Mammary epithelial cell (primary cell): ENCODE measurements at regions not wholly inside any gene's neighbourhood (a gene's known extent, or its start where the extent isn't known, plus 50 kb on each side); places are given as distances from the start of the nearest gene placed in this dataset.

Experiments used
- EZH2 ChIP-seq: IDR thresholded peaks from 2 replicates; pipeline ENCODE4 v1.6.1; 2012; ENCODE audit warnings: low read length, inconsistent platforms, borderline replicate concordance
- TF ChIP-seq, protein P1 (sequence below), 2 donors: IDR thresholded peaks in 1 of 2; conservative IDR thresholded peaks in 1 of 2; 2 replicates each; pipeline ENCODE4 v1.5.1; 2011 to 2012; ENCODE audit warnings: inconsistent platforms in 2 of 2, low read length in 2 of 2, mild to moderate bottlenecking in 2 of 2, control low read depth in 1 of 2, low read depth in 1 of 2; ENCODE audit not compliant: insufficient read depth in 1 of 2; ENCODE audit errors: extremely low read depth in 1 of 2

DNA sequence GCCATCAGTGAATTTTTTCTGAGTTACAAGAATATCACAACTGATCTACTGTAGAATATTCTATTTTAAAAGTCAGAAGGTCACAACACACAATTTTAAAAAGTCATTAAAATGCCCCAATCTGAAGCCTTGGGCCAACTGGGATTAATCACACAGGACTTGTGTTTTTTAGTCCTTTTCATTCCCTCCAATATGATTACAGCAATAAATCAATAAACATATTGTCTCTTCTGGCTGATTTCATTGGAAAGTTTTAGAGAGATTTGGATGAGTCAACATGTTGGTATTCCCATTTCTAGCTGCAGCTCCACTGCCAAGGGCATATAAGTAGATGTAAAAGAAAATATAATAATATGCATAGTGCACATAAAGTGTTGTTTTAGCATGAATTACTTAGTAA is 85.8 kb downstream of the NIBAN1 start:
- TF ChIP-seq, protein P1, sequence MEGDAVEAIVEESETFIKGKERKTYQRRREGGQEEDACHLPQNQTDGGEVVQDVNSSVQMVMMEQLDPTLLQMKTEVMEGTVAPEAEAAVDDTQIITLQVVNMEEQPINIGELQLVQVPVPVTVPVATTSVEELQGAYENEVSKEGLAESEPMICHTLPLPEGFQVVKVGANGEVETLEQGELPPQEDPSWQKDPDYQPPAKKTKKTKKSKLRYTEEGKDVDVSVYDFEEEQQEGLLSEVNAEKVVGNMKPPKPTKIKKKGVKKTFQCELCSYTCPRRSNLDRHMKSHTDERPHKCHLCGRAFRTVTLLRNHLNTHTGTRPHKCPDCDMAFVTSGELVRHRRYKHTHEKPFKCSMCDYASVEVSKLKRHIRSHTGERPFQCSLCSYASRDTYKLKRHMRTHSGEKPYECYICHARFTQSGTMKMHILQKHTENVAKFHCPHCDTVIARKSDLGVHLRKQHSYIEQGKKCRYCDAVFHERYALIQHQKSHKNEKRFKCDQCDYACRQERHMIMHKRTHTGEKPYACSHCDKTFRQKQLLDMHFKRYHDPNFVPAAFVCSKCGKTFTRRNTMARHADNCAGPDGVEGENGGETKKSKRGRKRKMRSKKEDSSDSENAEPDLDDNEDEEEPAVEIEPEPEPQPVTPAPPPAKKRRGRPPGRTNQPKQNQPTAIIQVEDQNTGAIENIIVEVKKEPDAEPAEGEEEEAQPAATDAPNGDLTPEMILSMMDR (conservative IDR thresholded peaks at IDR 0.05 in 1 of 2, IDR thresholded peaks at IDR 0.05 in 1 of 2; ENCODE audit: extremely low read depth in 1 of 2, insufficient read depth in 1 of 2, low read depth in 1 of 2, low read length in 2 of 2): no peak
- no peak for TF ChIP-seq EZH2
